ENCODE measurements at regions not wholly inside any gene's neighbourhood (a gene's known extent, or its start where the extent isn't known, plus 50 kb on each side); places are given as distances from the start of the nearest gene placed in this dataset.

- no peak for TF ChIP-seq CTCF (IDR thresholded peaks at IDR 0.05)
- TF ChIP-seq POLR2A (IDR thresholded peaks at IDR 0.05), result no peak
Observed at GRCh38 chr2:121038431-121038830, 246.6 kb downstream of the TFCP2L1 start.
